Uterus (tissue), 2 donors: ENCODE measurements at regions not wholly inside any gene's neighbourhood (a gene's known extent, or its start where the extent isn't known, plus 50 kb on each side); places are given as distances from the start of the nearest gene placed in this dataset.

ENCODE experiments used
- POLR2A ChIP-seq, 2 donors: fragments of 450-650 bp; IDR thresholded peaks; one replicate each; pipeline ENCODE4 v1.6.1; 2016; ENCODE audit warnings: antibody characterized with exemption in 2 of 2, mild to moderate bottlenecking in 1 of 2, moderate library complexity in 1 of 2
- TF ChIP-seq, protein P1 (sequence below), 4 experiments: fragments of 200-600 bp in 2 of 4; fragments of 450-650 bp in 2 of 4; sonication (generic) in 2 of 4; IDR thresholded peaks; one replicate each; pipeline ENCODE4 v1.5.1; 2016 to 2019; ENCODE audit warnings: antibody characterized with exemption in 4 of 4, mild to moderate bottlenecking in 2 of 4, moderate library complexity in 1 of 4

DNA sequence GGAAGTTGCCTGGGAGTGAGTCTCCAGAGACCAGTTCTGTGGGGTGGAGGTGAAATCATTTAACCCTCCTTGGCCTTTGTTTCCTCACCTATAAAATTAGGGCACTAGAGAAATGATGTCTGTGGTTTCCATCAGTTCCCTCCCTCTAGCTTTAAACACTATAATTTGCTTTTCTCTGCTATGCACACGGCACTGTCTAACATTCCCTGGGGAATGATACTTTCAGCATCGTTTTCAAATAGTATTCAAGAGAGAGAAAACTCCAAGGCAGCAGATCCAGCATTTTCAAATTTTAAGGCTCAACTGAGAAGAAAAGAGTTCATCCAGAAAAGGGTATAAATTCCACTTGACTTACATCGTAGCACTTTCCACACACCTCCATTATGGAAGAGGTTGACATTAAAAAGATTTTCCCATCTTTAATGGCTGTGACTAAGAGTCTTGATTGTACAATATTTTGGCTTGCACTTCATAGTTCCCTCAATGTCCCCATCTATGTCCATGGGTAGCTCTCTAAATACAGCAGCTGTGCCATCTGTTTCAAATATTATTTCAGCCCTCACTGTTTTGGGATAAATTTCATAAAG, 137.7 kb upstream of the ZPLD1 start:
- TF ChIP-seq, protein P1, sequence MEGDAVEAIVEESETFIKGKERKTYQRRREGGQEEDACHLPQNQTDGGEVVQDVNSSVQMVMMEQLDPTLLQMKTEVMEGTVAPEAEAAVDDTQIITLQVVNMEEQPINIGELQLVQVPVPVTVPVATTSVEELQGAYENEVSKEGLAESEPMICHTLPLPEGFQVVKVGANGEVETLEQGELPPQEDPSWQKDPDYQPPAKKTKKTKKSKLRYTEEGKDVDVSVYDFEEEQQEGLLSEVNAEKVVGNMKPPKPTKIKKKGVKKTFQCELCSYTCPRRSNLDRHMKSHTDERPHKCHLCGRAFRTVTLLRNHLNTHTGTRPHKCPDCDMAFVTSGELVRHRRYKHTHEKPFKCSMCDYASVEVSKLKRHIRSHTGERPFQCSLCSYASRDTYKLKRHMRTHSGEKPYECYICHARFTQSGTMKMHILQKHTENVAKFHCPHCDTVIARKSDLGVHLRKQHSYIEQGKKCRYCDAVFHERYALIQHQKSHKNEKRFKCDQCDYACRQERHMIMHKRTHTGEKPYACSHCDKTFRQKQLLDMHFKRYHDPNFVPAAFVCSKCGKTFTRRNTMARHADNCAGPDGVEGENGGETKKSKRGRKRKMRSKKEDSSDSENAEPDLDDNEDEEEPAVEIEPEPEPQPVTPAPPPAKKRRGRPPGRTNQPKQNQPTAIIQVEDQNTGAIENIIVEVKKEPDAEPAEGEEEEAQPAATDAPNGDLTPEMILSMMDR (IDR thresholded peaks at IDR 0.05), result no peak
- no peak for TF ChIP-seq POLR2A (IDR thresholded peaks at IDR 0.05)
